Panc1 (cell line): ENCODE measurements at regions not wholly inside any gene's neighbourhood (a gene's known extent, or its start where the extent isn't known, plus 50 kb on each side); places are given as distances from the start of the nearest gene placed in this dataset.

ENCODE experiments used
- ATAC-seq: fragments of 200-7000 bp; cut with Tn5 transposase; 2 replicates; pipeline ENCODE4 v1.9.1; 2020; ENCODE audit warnings: mild to moderate bottlenecking, moderate library complexity
- BruUV-seq: library from RNA; stranded (reverse); fragments of 400-500 nt; replicated peaks from 2 replicates; lab custom pipeline; 2021; lab: Mats Ljungman, UMichigan
- CTCF ChIA-PET: fragments of 300-600 bp; sonication (Branson Sonifier 250); formaldehyde crosslinking; loops from one replicate; lab custom pipeline; 2022; ENCODE audit warnings: antibody characterized with exemption; lab: Charles Lee
- POLR2A ChIA-PET: fragments of 300-600 bp; sonication (Branson Sonifier 250); formaldehyde crosslinking; loops from one replicate; lab custom pipeline; 2022; ENCODE audit warnings: antibody characterized with exemption; lab: Charles Lee
- DNase-seq: peaks from one replicate; pipeline ENCODE4 v3.0.0-alpha.2; 2010; ENCODE audit warnings: low read depth, low spot score
- H3K27ac ChIP-seq: 2 replicates; pipeline ENCODE4 v1.5.1; 2011; ENCODE audit warnings: mild to moderate bottlenecking, low read length, inconsistent platforms
- H3K27me3 ChIP-seq: fragments of 200-500 bp; sonication (Bioruptor generic); 2 replicates; pipeline ENCODE4 v1.6.0; 2014; ENCODE audit warnings: low read length, inconsistent platforms; ENCODE audit not compliant: control insufficient read depth, insufficient read depth
- H3K36me3 ChIP-seq: fragments of 200-500 bp; sonication (Bioruptor generic); 2 replicates; pipeline ENCODE4 v1.5.1; 2014; ENCODE audit warnings: inconsistent platforms, mild to moderate bottlenecking, low read length, moderate library complexity; ENCODE audit not compliant: control insufficient read depth, insufficient read depth
- H3K4me1 ChIP-seq: 2 replicates; pipeline ENCODE4 v1.5.1; 2011; ENCODE audit warnings: inconsistent platforms, mild to moderate bottlenecking, low read length, moderate library complexity; ENCODE audit not compliant: control insufficient read depth, insufficient read depth
- H3K4me3 ChIP-seq, 2 experiments: 2 replicates each; pipeline ENCODE4 v1.5.1; 2011 to 2012; ENCODE audit warnings: low read depth in 2 of 2, low read length in 2 of 2, mild to moderate bottlenecking in 2 of 2, inconsistent platforms in 1 of 2, moderate library complexity in 1 of 2
- H3K9me3 ChIP-seq: fragments of 200-500 bp; sonication (Bioruptor generic); 2 replicates; pipeline ENCODE4 v1.5.1; 2014; ENCODE audit warnings: low read depth, mild to moderate bottlenecking, inconsistent platforms, low read length, moderate library complexity; ENCODE audit not compliant: control insufficient read depth, insufficient read depth
- CTCF ChIP-seq: fragments of 450-650 bp; IDR thresholded peaks from 2 replicates; pipeline ENCODE4 v1.5.1; 2017; ENCODE audit warnings: mild to moderate bottlenecking
- POLR2AphosphoS5 ChIP-seq: IDR thresholded peaks from 2 replicates; pipeline ENCODE4 v1.6.1; 2012; ENCODE audit warnings: mild to moderate bottlenecking, low read depth, low read length, moderate library complexity
- SIN3A ChIP-seq: IDR thresholded peaks from 2 replicates; pipeline ENCODE4 v1.6.1; 2012; ENCODE audit warnings: low read depth, mild to moderate bottlenecking, low read length, moderate library complexity, borderline replicate concordance; ENCODE audit not compliant: insufficient read depth
- TCF7L2 ChIP-seq: IDR thresholded peaks from 2 replicates; pipeline ENCODE4 v1.6.1; 2011; ENCODE audit warnings: mild to moderate bottlenecking, low read depth, low read length, inconsistent platforms
- in situ Hi-C: cut with HindIII; loops from 2 replicates; pipeline ENCODE4 v1.10.0; 2016; ENCODE audit warnings: low sequenced_read_pairs, low pct_unique_long_range_greater_than_20kb
- intact Hi-C: fragments of 100-400 bp; cut with micrococcal nuclease; formaldehyde crosslinking; loops from one replicate; pipeline ENCODE4 v1.10.0; 2022; ENCODE audit not compliant: unreplicated experiment
- TF ChIP-seq, protein P1 (sequence below), 2 experiments: IDR thresholded peaks; 2 replicates each; pipeline ENCODE4 v1.6.1; 2011 to 2012; ENCODE audit warnings: low read depth in 2 of 2, control low read depth in 1 of 2, low read length in 1 of 2, mild to moderate bottlenecking in 1 of 2, moderate library complexity in 1 of 2; ENCODE audit not compliant: insufficient read depth in 1 of 2

- TF ChIP-seq POLR2AphosphoS5 (no peak), TCF7L2 (no peak), CTCF (no peak), SIN3A (no peak)
- TF ChIP-seq, protein P1, sequence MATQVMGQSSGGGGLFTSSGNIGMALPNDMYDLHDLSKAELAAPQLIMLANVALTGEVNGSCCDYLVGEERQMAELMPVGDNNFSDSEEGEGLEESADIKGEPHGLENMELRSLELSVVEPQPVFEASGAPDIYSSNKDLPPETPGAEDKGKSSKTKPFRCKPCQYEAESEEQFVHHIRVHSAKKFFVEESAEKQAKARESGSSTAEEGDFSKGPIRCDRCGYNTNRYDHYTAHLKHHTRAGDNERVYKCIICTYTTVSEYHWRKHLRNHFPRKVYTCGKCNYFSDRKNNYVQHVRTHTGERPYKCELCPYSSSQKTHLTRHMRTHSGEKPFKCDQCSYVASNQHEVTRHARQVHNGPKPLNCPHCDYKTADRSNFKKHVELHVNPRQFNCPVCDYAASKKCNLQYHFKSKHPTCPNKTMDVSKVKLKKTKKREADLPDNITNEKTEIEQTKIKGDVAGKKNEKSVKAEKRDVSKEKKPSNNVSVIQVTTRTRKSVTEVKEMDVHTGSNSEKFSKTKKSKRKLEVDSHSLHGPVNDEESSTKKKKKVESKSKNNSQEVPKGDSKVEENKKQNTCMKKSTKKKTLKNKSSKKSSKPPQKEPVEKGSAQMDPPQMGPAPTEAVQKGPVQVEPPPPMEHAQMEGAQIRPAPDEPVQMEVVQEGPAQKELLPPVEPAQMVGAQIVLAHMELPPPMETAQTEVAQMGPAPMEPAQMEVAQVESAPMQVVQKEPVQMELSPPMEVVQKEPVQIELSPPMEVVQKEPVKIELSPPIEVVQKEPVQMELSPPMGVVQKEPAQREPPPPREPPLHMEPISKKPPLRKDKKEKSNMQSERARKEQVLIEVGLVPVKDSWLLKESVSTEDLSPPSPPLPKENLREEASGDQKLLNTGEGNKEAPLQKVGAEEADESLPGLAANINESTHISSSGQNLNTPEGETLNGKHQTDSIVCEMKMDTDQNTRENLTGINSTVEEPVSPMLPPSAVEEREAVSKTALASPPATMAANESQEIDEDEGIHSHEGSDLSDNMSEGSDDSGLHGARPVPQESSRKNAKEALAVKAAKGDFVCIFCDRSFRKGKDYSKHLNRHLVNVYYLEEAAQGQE (IDR thresholded peaks at IDR 0.05; ENCODE audit: insufficient read depth in 1 of 2, low read depth in 2 of 2, low read length in 1 of 2) = no peak
- DNase-seq (no peak), ATAC-seq (no peak)
- POLR2A ChIA-PET = no interaction called here
- no TSS peak for BruUV-seq
- H3K27me3 ChIP-seq = peaks cover 9% of the 10 kb centered on the region
- CTCF ChIA-PET = no interaction called here
- H3K9me3 ChIP-seq = no peaks in the 10 kb centered on the region
- no peaks in the 10 kb centered on the region for H3K4me1 ChIP-seq
- intact Hi-C loops (no loop called here), in situ Hi-C loops (no loop called here)
- no peaks in the 10 kb centered on the region for H3K36me3 ChIP-seq
- H3K4me3 ChIP-seq = no peak overlapping the region
- no peak overlapping the region for H3K27ac ChIP-seq
Observed at GRCh38 chr11:71364176-71364671, 84.0 kb downstream of the DHCR7 start.

DNA sequence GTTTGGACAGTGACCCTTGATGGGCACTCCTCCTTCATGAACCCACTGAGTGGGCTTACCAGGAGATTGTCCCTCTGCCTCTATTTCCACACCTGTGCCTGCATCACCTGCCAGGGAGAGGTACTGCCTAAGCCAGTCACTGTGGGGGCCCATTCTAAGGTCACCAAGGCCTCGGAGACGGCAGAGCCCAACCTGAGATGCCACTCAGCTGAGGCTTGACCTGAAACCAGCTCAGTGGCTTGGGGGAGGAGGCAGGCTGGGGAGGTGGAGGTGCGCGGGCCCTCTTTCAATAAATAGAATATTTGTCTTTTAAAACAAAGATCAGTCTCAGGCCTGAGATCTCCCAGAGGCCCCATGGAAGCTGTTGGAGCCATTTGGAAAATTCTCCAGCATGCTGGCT, 84.5 kb downstream of the DHCR7 start:
- H3K27ac ChIP-seq = no peak overlapping the region
- POLR2A ChIA-PET = no interaction called here
- peaks cover 9% of the 10 kb centered on the region for H3K27me3 ChIP-seq
- H3K36me3 ChIP-seq = no peaks in the 10 kb centered on the region
- ATAC-seq (no peak), DNase-seq (no peak)
- no peaks in the 10 kb centered on the region for H3K9me3 ChIP-seq
- in situ Hi-C loops = no loop called here
- intact Hi-C loops = no loop called here
- no peak for TF ChIP-seq SIN3A
- no peaks in the 10 kb centered on the region for H3K4me1 ChIP-seq
- CTCF ChIA-PET = no interaction called here
- no peak overlapping the region for H3K4me3 ChIP-seq
- BruUV-seq = no TSS peak

GRCh38 chr11:71358963-71359567, 89.1 kb downstream of the DHCR7 start:
- Histone ChIP-seq H3K4me1 (no peaks in the 10 kb centered on the region), H3K9me3 (no peaks in the 10 kb centered on the region), H3K27me3 (peaks cover 9% of the 10 kb centered on the region), H3K27ac (no peak overlapping the region), H3K36me3 (no peaks in the 10 kb centered on the region), H3K4me3 (no peak overlapping the region)
- CTCF ChIA-PET = no interaction called here
- no TSS peak for BruUV-seq
- DNase-seq (no peak), ATAC-seq (no peak)
- intact Hi-C loops = no loop called here
- POLR2A ChIA-PET = no interaction called here
- TF ChIP-seq, protein P1 (IDR thresholded peaks at IDR 0.05; ENCODE audit: insufficient read depth in 1 of 2, low read depth in 2 of 2, low read length in 1 of 2) = no peak
- TF ChIP-seq POLR2AphosphoS5 = no peak
- TF ChIP-seq CTCF = no peak
- TF ChIP-seq SIN3A = no peak
- TF ChIP-seq TCF7L2 = no peak
- in situ Hi-C loops = no loop called here
